Endothelial cell of umbilical vein (primary cell): ENCODE measurements at regions not wholly inside any gene's neighbourhood (a gene's known extent, or its start where the extent isn't known, plus 50 kb on each side); places are given as distances from the start of the nearest gene placed in this dataset.

ENCODE experiments used
- BruUV-seq: library from RNA; stranded (reverse); fragments of 400-500 nt; replicated peaks from 2 replicates; lab custom pipeline; 2021; lab: Mats Ljungman, UMichigan
- CTCF ChIA-PET: fragments of 300-600, 350-600 bp; sonication (Branson Sonifier 250); formaldehyde crosslinking; loops from one replicate; lab custom pipeline; 2021; ENCODE audit warnings: antibody characterized with exemption, inconsistent platforms; lab: Charles Lee
- POLR2A ChIA-PET: fragments of 300-600, 350-600 bp; sonication (Branson Sonifier 250); formaldehyde crosslinking; loops from one replicate; lab custom pipeline; 2021; ENCODE audit warnings: antibody characterized with exemption, inconsistent platforms; lab: Charles Lee
- DNase-seq: peaks from one replicate; pipeline ENCODE4 v3.0.0-alpha.2; 2011; ENCODE audit warnings: low read depth, low spot score
- FAIRE-seq: peaks from 2 replicates; lab custom pipeline; 2011; peaks lifted over from hg19 to GRCh38; lab: Jason Lieb, UNC
- H2AFZ ChIP-seq: 2 replicates; pipeline ENCODE4 v1.6.0; 2012; ENCODE audit warnings: low read depth, low read length, control low read depth, inconsistent platforms
- H3K27ac ChIP-seq: 2 replicates; pipeline ENCODE4 v1.5.1; 2011; ENCODE audit warnings: low read depth, mild to moderate bottlenecking, control low read depth, low read length, moderate library complexity; ENCODE audit not compliant: insufficient read depth
- H3K27me3 ChIP-seq, 2 experiments: 2 replicates each; pipeline versions ENCODE4 v1.6.0 to v1.6.1; 2011; ENCODE audit warnings: low read length in 2 of 2, mixed read lengths in 1 of 2; ENCODE audit not compliant: control insufficient read depth in 2 of 2, insufficient read depth in 2 of 2
- H3K36me3 ChIP-seq, 2 experiments: 2 replicates in 1 of 2; 3 replicates in 1 of 2; pipeline ENCODE4 v1.5.1; 2011; ENCODE audit warnings: low read length in 2 of 2, mild to moderate bottlenecking in 1 of 2, moderate library complexity in 1 of 2; ENCODE audit not compliant: control insufficient read depth in 2 of 2, insufficient read depth in 2 of 2; ENCODE audit errors: extremely low read depth in 1 of 2
- H3K4me1 ChIP-seq: 3 replicates; pipeline ENCODE4 v1.5.1; 2011; ENCODE audit warnings: mild to moderate bottlenecking, low read length; ENCODE audit not compliant: control insufficient read depth, insufficient read depth; ENCODE audit errors: extremely low read depth
- H3K4me2 ChIP-seq: 2 replicates; pipeline ENCODE4 v1.6.1; 2011; ENCODE audit warnings: low read length, control low read depth, mixed read lengths; ENCODE audit not compliant: insufficient read depth
- H3K4me3 ChIP-seq, 3 experiments: fragments of 200-600 bp in 1 of 3; sonication (generic), shearing (Covaris generic) in 1 of 3; replicated peaks in 1 of 3; 2 replicates each; pipeline ENCODE4 v1.5.1; 2011 to 2016; ENCODE audit warnings: control low read depth in 3 of 3, low read length in 3 of 3, mild to moderate bottlenecking in 2 of 3, inconsistent platforms in 1 of 3, low read depth in 1 of 3, moderate library complexity in 1 of 3; ENCODE audit not compliant: insufficient read depth in 1 of 3
- H3K79me2 ChIP-seq: 2 replicates; pipeline ENCODE4 v1.6.0; 2012; ENCODE audit warnings: low read length, inconsistent platforms; ENCODE audit not compliant: control insufficient read depth, insufficient read depth
- H3K9ac ChIP-seq: replicated peaks from 2 replicates; pipeline ENCODE3; 2011; ENCODE audit warnings: low read length, control low read depth; ENCODE audit not compliant: insufficient read depth; ENCODE audit errors: extremely low read depth
- H3K9me1 ChIP-seq: replicated peaks from 3 replicates; pipeline ENCODE4 v1.6.0; 2011; ENCODE audit warnings: mild to moderate bottlenecking, low read length; ENCODE audit not compliant: control insufficient read depth, insufficient read depth; ENCODE audit errors: extremely low read depth
- H3K9me3 ChIP-seq: replicated peaks from 2 replicates; pipeline ENCODE4 v1.5.1; 2012; ENCODE audit warnings: low read length, inconsistent platforms; ENCODE audit not compliant: control insufficient read depth, insufficient read depth
- H4K20me1 ChIP-seq: replicated peaks from 2 replicates; pipeline ENCODE3; 2011; ENCODE audit warnings: mild to moderate bottlenecking, low read length; ENCODE audit not compliant: control insufficient read depth, insufficient read depth; ENCODE audit errors: extremely low read depth
- CTCF ChIP-seq, 2 donors: IDR thresholded peaks; 1 replicate in 1 of 2; 2 replicates in 1 of 2; pipeline ENCODE4 v1.5.1; 2011; ENCODE audit warnings: low read length in 2 of 2, mild to moderate bottlenecking in 2 of 2, moderate library complexity in 2 of 2, control low read depth in 1 of 2, inconsistent platforms in 1 of 2, low read depth in 1 of 2; ENCODE audit not compliant: insufficient read depth in 1 of 2; ENCODE audit errors: extremely low read depth in 1 of 2
- EZH2 ChIP-seq: IDR thresholded peaks from 2 replicates; pipeline ENCODE4 v1.6.1; 2012; ENCODE audit warnings: borderline replicate concordance, low read depth, mild to moderate bottlenecking, moderate library complexity, low read length, inconsistent platforms; ENCODE audit not compliant: severe bottlenecking
- FOS ChIP-seq: IDR thresholded peaks from 2 replicates; pipeline ENCODE4 v1.6.1; 2011; ENCODE audit warnings: mild to moderate bottlenecking, low read length, moderate library complexity, borderline replicate concordance; ENCODE audit not compliant: insufficient read depth
- GATA2 ChIP-seq: IDR thresholded peaks from 2 replicates; pipeline ENCODE4 v1.7.0; 2011; ENCODE audit warnings: low read depth, mild to moderate bottlenecking, moderate library complexity, mixed read lengths, low read length; ENCODE audit not compliant: insufficient read length, insufficient read depth
- JUN ChIP-seq: IDR thresholded peaks from 2 replicates; pipeline ENCODE4 v1.6.1; 2011; ENCODE audit warnings: borderline replicate concordance, low read depth; ENCODE audit not compliant: insufficient read length, insufficient read depth
- MYC ChIP-seq: IDR thresholded peaks from one replicate; pipeline ENCODE4 v1.6.1; 2011; ENCODE audit warnings: mild to moderate bottlenecking, low read depth, low read length
- POLR2A ChIP-seq: IDR thresholded peaks from 2 replicates; pipeline ENCODE4 v1.6.1; 2012; ENCODE audit warnings: low read depth, mild to moderate bottlenecking, control low read depth, low read length
- POLR2AphosphoS5 ChIP-seq: IDR thresholded peaks from 2 replicates; pipeline ENCODE4 v1.6.1; 2012; ENCODE audit warnings: low read depth, mild to moderate bottlenecking, control low read depth, low read length, moderate library complexity; ENCODE audit not compliant: insufficient read depth
- dilution Hi-C: fragments of 300-500 bp; cut with MboI; formaldehyde crosslinking; loops from one replicate; pipeline ENCODE4 v1.15.0; 2019; ENCODE audit warnings: low sequenced_read_pairs; ENCODE audit not compliant: extremely low pct_ligation_motif_present
- intact Hi-C: fragments of 100-400 bp; cut with micrococcal nuclease; formaldehyde crosslinking; loops from one replicate; pipeline ENCODE4 v1.10.0; 2022
- TF ChIP-seq, protein P1 (sequence below): IDR thresholded peaks from 2 replicates; pipeline ENCODE4 v1.6.1; 2011; ENCODE audit not compliant: insufficient read depth, insufficient read length

- no peaks in the 10 kb centered on the region for H4K20me1 ChIP-seq
- FAIRE-seq (no peak), DNase-seq (no peak)
- H3K4me2 ChIP-seq, result no peak overlapping the region
- no peaks in the 10 kb centered on the region for H3K9me3 ChIP-seq
- no peaks in the 10 kb centered on the region for H3K9me1 ChIP-seq
- BruUV-seq, result no TSS peak
- no peak overlapping the region for H3K4me3 ChIP-seq
- no peak overlapping the region for H2AFZ ChIP-seq
- no peaks in the 10 kb centered on the region for H3K79me2 ChIP-seq
- POLR2A ChIA-PET, result no interaction called here
- intact Hi-C loops (no loop called here), dilution Hi-C loops (no loop called here)
- CTCF ChIA-PET, result no interaction called here
- H3K36me3 ChIP-seq, result no peaks in the 10 kb centered on the region
- no peaks in the 10 kb centered on the region for H3K27me3 ChIP-seq
- no peak for TF ChIP-seq FOS
- TF ChIP-seq, protein P1, sequence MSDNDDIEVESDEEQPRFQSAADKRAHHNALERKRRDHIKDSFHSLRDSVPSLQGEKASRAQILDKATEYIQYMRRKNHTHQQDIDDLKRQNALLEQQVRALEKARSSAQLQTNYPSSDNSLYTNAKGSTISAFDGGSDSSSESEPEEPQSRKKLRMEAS, result no peak
- TF ChIP-seq GATA2, result no peak
- TF ChIP-seq POLR2AphosphoS5, result no peak
- TF ChIP-seq POLR2A, result no peak
- TF ChIP-seq CTCF (IDR thresholded peaks at IDR 0.05; ENCODE audit: extremely low read depth in 1 of 2, insufficient read depth in 1 of 2, low read depth in 1 of 2, low read length in 2 of 2), result no peak
- no peak for TF ChIP-seq JUN
- TF ChIP-seq MYC, result no peak
- no peak for TF ChIP-seq EZH2
- H3K9ac ChIP-seq, result no peak overlapping the region
- H3K4me1 ChIP-seq, result no peaks in the 10 kb centered on the region
- H3K27ac ChIP-seq, result no peak overlapping the region
Observed at GRCh38 chr19:29396925-29397324, 128.9 kb upstream of the VSTM2B start.
